CD4-positive, alpha-beta T cell (primary cell): ENCODE measurements at regions not wholly inside any gene's neighbourhood (a gene's known extent, or its start where the extent isn't known, plus 50 kb on each side); places are given as distances from the start of the nearest gene placed in this dataset.
"Not testable (repeated sequence)": the region's sequence is repeated elsewhere in the genome, so short reads cannot be mapped to it uniquely, and the experiment has no call there.

ENCODE experiments used
- ATAC-seq: fragments of 200-7000 bp; cut with Tn5 transposase; one replicate; pipeline ENCODE4 v1.10.0; 2022; ENCODE audit warnings: mild to moderate bottlenecking; ENCODE audit not compliant: poor library complexity
- CTCF ChIA-PET: fragments of 350-600 bp; sonication (Branson Sonifier 250); formaldehyde crosslinking; loops from one replicate; lab custom pipeline; 2021; ENCODE audit warnings: antibody characterized with exemption, inconsistent platforms; lab: Charles Lee
- POLR2A ChIA-PET: fragments of 350-600 bp; sonication (Branson Sonifier 250); formaldehyde crosslinking; loops from one replicate; lab custom pipeline; 2021; ENCODE audit warnings: antibody characterized with exemption, inconsistent platforms; lab: Charles Lee
- DNase-seq, 14 experiments: peaks; one replicate each; pipeline ENCODE4 v3.0.0-alpha.2; 2013 to 2020; ENCODE audit warnings: mixed read lengths in 2 of 14
- H3K27ac ChIP-seq, 2 donors: one replicate each; pipeline versions ENCODE4 v1.5.1 to v1.7.0; 2013; ENCODE audit warnings: low read length in 2 of 2, low read depth in 1 of 2, mild to moderate bottlenecking in 1 of 2
- H3K27me3 ChIP-seq, 2 experiments: 1 replicate in 1 of 2; 2 replicates in 1 of 2; pipeline versions ENCODE4 v1.6.1 to v1.7.0; 2013; ENCODE audit warnings: low read length in 2 of 2, control low read depth in 1 of 2, mild to moderate bottlenecking in 1 of 2, moderate library complexity in 1 of 2; ENCODE audit not compliant: insufficient read depth in 2 of 2, control insufficient read depth in 1 of 2
- H3K36me3 ChIP-seq: one replicate; pipeline ENCODE4 v1.6.1; 2013; ENCODE audit warnings: low read length, control low read depth; ENCODE audit not compliant: insufficient read depth
- H3K4me1 ChIP-seq: one replicate; pipeline ENCODE4 v1.6.1; 2013; ENCODE audit warnings: low read length, control low read depth; ENCODE audit not compliant: insufficient read depth
- H3K4me3 ChIP-seq: one replicate; pipeline ENCODE4 v1.5.1; 2013; ENCODE audit warnings: mild to moderate bottlenecking, low read length, moderate library complexity
- H3K9me3 ChIP-seq, 2 experiments: 1 replicate in 1 of 2; 2 replicates in 1 of 2; pipeline versions ENCODE4 v1.6.1 to v1.7.0; 2013; ENCODE audit warnings: low read length in 2 of 2, mild to moderate bottlenecking in 2 of 2, control low read depth in 1 of 2, moderate library complexity in 1 of 2; ENCODE audit not compliant: control insufficient read depth in 1 of 2, insufficient read depth in 1 of 2
- H3K27ac Mint-ChIP-seq: one replicate; pipeline ENCODE4 v1.8.0; 2020; ENCODE audit warnings: mixed read lengths
- H3K27me3 Mint-ChIP-seq: one replicate; pipeline ENCODE4 v1.8.0; 2021; ENCODE audit warnings: mixed read lengths
- H3K36me3 Mint-ChIP-seq: one replicate; pipeline ENCODE4 v1.8.0; 2021; ENCODE audit warnings: low read depth, mixed read lengths
- H3K4me1 Mint-ChIP-seq: one replicate; pipeline ENCODE4 v1.8.0; 2021; ENCODE audit warnings: low read depth, mixed read lengths
- H3K4me3 Mint-ChIP-seq: one replicate; pipeline ENCODE4 v1.8.0; 2020; ENCODE audit warnings: mild to moderate bottlenecking, mixed read lengths
- H3K9me3 Mint-ChIP-seq: one replicate; pipeline ENCODE4 v1.8.0; 2020; ENCODE audit warnings: mixed read lengths
- intact Hi-C, 2 experiments: fragments of 100-400 bp; cut with DNase I in 1 of 2; cut with micrococcal nuclease in 1 of 2; formaldehyde crosslinking; loops; one replicate each; pipeline versions ENCODE4 v1.15.1 to v1.9.0; 2023 to 2025; cut with DNase I, micrococcal nuclease
- TF ChIP-seq, protein P1 (sequence below): fragments of 200-600 bp; IDR thresholded peaks from one replicate; pipeline ENCODE4 v1.8.0; 2022; ENCODE audit warnings: antibody characterized with exemption, mild to moderate bottlenecking

DNA sequence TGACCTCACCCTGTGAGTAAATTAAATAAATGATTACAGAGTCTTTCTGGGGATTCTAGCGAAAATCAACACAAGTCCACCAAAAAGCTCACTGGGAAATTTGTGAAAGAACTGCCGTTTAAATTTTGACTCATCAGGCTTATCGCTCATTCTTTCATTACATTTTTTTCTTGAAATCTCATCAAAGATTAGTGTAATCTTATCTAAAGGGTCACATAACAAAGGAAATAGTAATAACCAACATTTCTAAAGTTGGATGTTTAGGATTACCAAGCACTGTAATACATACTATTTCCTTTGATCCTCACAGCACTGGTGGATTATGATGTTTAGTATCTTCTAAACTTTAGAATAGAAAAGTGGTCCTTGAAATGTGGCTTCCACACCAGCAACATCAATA is 111.1 kb upstream of the CBLB start:
- CTCF ChIA-PET, result interaction anchor here (1.0 kb wide), 1 partner anchor 8 kb away, joined by 3 read pairs; no protein-coding TSS in a partner anchor
- Mint-ChIP-seq H3K4me3 (no peak overlapping the region), H3K27ac (no peak overlapping the region), H3K9me3 (peaks cover 4% of the 10 kb centered on the region), H3K4me1 (peaks cover 10% of the 10 kb centered on the region), H3K27me3 (no peaks in the 10 kb centered on the region), H3K36me3 (no peaks in the 10 kb centered on the region)
- Histone ChIP-seq H3K27me3 (no peaks in the 10 kb centered on the region), H3K4me1 (no peaks in the 10 kb centered on the region), H3K27ac (no peak overlapping the region), H3K36me3 (no peaks in the 10 kb centered on the region), H3K9me3 (no peaks in the 10 kb centered on the region), H3K4me3 (no peak overlapping the region)
- TF ChIP-seq, protein P1, sequence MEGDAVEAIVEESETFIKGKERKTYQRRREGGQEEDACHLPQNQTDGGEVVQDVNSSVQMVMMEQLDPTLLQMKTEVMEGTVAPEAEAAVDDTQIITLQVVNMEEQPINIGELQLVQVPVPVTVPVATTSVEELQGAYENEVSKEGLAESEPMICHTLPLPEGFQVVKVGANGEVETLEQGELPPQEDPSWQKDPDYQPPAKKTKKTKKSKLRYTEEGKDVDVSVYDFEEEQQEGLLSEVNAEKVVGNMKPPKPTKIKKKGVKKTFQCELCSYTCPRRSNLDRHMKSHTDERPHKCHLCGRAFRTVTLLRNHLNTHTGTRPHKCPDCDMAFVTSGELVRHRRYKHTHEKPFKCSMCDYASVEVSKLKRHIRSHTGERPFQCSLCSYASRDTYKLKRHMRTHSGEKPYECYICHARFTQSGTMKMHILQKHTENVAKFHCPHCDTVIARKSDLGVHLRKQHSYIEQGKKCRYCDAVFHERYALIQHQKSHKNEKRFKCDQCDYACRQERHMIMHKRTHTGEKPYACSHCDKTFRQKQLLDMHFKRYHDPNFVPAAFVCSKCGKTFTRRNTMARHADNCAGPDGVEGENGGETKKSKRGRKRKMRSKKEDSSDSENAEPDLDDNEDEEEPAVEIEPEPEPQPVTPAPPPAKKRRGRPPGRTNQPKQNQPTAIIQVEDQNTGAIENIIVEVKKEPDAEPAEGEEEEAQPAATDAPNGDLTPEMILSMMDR, result no peak
- intact Hi-C loops, result no loop called here
- no peak for ATAC-seq
- POLR2A ChIA-PET, result interaction anchor here (0.6 kb wide), 1 partner anchor 406 kb away, joined by 5 read pairs; no protein-coding TSS in a partner anchor
- DNase-seq, result no peak

DNA sequence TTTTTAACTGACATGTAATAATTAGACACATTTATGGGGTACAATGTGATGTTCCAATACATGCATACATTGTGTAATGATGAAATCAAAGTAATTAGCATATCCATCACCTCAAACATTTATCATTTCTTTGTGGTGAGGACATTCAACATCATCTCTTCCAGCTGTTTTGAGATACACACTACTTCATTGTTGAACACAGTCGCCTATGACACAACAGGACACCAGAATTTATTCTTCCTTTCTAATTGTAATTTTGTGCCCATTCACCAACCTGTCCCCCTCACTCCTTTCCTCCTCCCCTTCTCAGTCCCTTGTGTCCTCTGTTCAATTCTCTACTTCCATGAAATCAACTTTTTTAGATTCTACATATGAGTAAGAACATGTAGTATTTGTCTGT is 113.4 kb upstream of the CBLB start:
- no peaks in the 10 kb centered on the region for H3K4me1 ChIP-seq
- no peaks in the 10 kb centered on the region for H3K27me3 Mint-ChIP-seq
- no peak for DNase-seq
- no peak overlapping the region for H3K27ac Mint-ChIP-seq
- H3K36me3 Mint-ChIP-seq, result no peaks in the 10 kb centered on the region
- ATAC-seq, result no peak
- TF ChIP-seq, protein P1, result no peak
- no peaks in the 10 kb centered on the region for H3K9me3 ChIP-seq
- H3K9me3 Mint-ChIP-seq, result peaks cover 4% of the 10 kb centered on the region
- intact Hi-C loops, result no loop called here
- POLR2A ChIA-PET, result no interaction called here
- CTCF ChIA-PET, result no interaction called here
- no peaks in the 10 kb centered on the region for H3K27me3 ChIP-seq
- H3K36me3 ChIP-seq, result no peaks in the 10 kb centered on the region
- no peak overlapping the region for H3K4me3 ChIP-seq
- peaks cover 20% of the 10 kb centered on the region for H3K4me1 Mint-ChIP-seq
- no peak overlapping the region for H3K27ac ChIP-seq
- no peak overlapping the region for H3K4me3 Mint-ChIP-seq

DNA sequence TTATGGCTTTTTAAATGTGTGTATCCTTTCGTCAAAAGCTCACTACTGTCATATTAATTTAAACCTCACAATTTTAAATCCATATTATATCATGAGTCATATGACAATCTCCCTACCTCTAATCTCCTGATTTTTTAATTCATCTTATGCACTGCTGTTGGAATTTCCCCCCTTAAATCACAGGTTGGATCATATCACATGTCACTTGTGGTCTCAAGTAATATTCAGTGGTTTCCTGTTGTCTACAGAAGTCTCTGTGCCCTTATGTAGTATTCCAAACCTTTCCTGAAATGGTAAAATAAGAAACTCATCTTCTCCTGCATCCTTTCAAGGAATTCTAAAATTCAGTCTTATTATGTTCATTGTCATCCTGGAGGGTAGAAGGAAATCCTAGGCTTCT is 116.0 kb upstream of the CBLB start:
- peak; percentile 21 for ATAC-seq
- Mint-ChIP-seq H3K27ac (no peak overlapping the region), H3K36me3 (no peaks in the 10 kb centered on the region), H3K9me3 (peaks cover 4% of the 10 kb centered on the region), H3K4me3 (no peak overlapping the region), H3K27me3 (no peaks in the 10 kb centered on the region), H3K4me1 (peaks cover 40% of the 10 kb centered on the region)
- intact Hi-C loops, result no loop called here
- ChIA-PET CTCF (no interaction called here), POLR2A (no interaction called here)
- H3K27ac ChIP-seq, result no peak overlapping the region
- H3K4me3 ChIP-seq, result no peak overlapping the region
- H3K36me3 ChIP-seq, result no peaks in the 10 kb centered on the region
- TF ChIP-seq, protein P1, result no peak
- no peaks in the 10 kb centered on the region for H3K4me1 ChIP-seq
- peaks cover 0 to 4% of the 10 kb centered on the region in 2 experiments for H3K9me3 ChIP-seq
- H3K27me3 ChIP-seq, result no peaks in the 10 kb centered on the region
- peak in 3 of 14 experiments; percentile 32 to 61 (median 47) for DNase-seq

DNA sequence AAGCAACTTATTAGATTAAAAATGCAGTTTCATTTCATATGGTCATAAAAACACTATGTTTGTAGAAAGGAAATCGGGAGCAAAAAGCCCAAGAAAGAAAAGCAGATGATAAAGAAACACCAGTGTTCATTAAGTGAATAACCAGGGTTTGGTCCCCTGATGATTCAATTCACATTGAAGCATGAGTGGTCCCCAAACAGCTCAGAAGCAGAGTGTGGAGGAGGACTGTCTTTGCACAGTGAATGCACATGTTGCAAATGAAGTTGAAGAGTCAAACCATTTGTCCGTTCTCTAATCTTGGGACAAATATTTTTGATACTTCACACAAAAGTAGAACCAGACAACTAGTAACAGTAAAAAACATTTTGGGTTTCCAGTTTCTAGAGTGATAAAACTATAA is 117.5 kb upstream of the CBLB start:
- H3K36me3 Mint-ChIP-seq, H3K9me3 ChIP-seq, H3K27me3 Mint-ChIP-seq, H3K27ac ChIP-seq, CTCF ChIA-PET, H3K4me3 ChIP-seq, H3K9me3 Mint-ChIP-seq, POLR2A ChIA-PET, intact Hi-C loops, DNase-seq, ATAC-seq, H3K27ac Mint-ChIP-seq, H3K4me1 ChIP-seq, H3K36me3 ChIP-seq, H3K4me3 Mint-ChIP-seq, H3K27me3 ChIP-seq: not testable (repeated sequence)
- H3K4me1 Mint-ChIP-seq, result peaks cover 40% of the 10 kb centered on the region
